ENCODE measurements at regions not wholly inside any gene's neighbourhood (a gene's known extent, or its start where the extent isn't known, plus 50 kb on each side); places are given as distances from the start of the nearest gene placed in this dataset.
"Not testable (repeated sequence)": the region's sequence is repeated elsewhere in the genome, so short reads cannot be mapped to it uniquely, and the experiment has no call there.

DNA sequence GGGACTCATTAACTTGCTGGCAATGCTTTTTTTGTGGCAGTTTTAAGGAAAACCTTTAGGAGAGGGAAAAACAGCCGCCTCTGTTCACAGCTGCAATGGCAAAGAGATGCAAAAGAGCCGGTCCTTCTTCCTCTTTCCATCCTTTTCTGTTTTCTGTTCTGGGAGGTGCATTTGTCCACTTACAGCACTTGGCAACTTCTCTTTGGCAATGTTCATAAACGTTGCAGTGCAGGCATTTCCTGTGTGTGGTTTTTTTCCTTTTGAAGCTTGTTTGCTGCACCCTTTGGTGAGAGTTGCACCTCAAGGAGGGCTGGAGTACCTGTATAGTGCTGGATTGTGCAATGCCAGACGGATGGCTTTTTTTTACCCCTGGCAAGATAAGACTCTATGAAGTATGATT, 53.9 kb upstream of the HABP2 start:
- Histone ChIP-seq H3K27ac (no peak overlapping the region), H3K4me3 (no peak overlapping the region)

DNA sequence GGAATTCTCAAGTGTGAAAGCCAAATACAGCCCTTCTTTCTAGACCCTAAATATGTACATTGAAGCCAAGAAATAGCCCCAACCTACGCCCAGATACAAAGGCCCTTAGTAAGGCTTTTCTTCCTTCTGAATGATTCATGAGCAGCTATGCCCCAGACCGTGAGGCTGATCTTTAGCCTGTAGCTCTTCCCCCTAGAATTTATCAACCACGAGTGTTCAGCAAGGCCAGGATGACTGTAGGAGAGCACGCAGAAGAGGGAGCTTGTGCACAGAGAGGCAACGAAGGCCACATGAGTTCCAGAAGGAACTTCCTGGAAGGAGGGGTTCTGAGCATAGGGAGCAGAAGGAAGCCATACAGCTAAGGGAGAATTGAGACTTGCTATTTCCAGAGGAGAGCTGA, 53.0 kb upstream of the HABP2 start:
- no peak overlapping the region for H3K27ac ChIP-seq
- H3K4me3 ChIP-seq, result no peak overlapping the region

DNA sequence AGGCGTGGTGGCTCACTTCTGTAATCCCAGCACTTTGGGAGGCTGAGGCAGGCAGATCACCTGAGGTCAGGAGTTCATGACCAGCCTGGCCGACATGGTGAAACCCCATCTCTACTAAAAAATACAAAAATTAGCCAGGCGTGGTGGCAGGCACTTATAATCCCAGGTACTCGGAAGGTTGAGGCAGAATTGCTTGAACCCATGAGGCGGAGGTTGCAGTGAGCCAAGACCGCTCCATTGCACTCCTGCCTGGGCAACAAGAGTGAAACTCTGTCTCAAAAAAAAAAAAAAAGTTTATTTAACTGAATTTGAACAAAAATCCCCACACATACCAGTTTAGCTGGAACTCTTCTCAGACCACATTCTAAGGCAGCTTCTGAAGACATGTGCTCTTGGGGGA, 51.8 kb upstream of the HABP2 start:
- not testable (repeated sequence) for H3K27ac ChIP-seq, H3K4me3 ChIP-seq
